Ecto neural progenitor cell (in vitro differentiated cells): ENCODE measurements at regions not wholly inside any gene's neighbourhood (a gene's known extent, or its start where the extent isn't known, plus 50 kb on each side); places are given as distances from the start of the nearest gene placed in this dataset.
"Not testable (repeated sequence)": the region's sequence is repeated elsewhere in the genome, so short reads cannot be mapped to it uniquely, and the experiment has no call there.

Experiments
- DNase-seq: peaks from one replicate; pipeline ENCODE4 v3.0.0-alpha.2; 2018; ENCODE audit warnings: low spot score

GRCh38 chr13:82571653-82572052, 1310.6 kb downstream of the SLITRK1 start:
- DNase-seq = no peak

- no peak for DNase-seq
Observed at GRCh38 chr13:82569581-82569980, 1312.7 kb downstream of the SLITRK1 start.

GRCh38 chr13:82566864-82567263, 1315.4 kb downstream of the SLITRK1 start:
- no peak for DNase-seq

- DNase-seq = no peak
Observed at GRCh38 chr13:82565201-82565600, 1317.1 kb downstream of the SLITRK1 start.

GRCh38 chr13:82560889-82561288, 1321.4 kb downstream of the SLITRK1 start:
- DNase-seq = no peak

GRCh38 chr13:82522872-82523271, 1359.4 kb downstream of the SLITRK1 start:
- DNase-seq = no peak

- DNase-seq = no peak
Observed at GRCh38 chr13:82506805-82507414, 1375.4 kb downstream of the SLITRK1 start.

- no peak for DNase-seq
Observed at GRCh38 chr13:82501834-82502233, 1380.4 kb downstream of the SLITRK1 start.

GRCh38 chr13:82480415-82480814, 1401.9 kb downstream of the SLITRK1 start:
- DNase-seq = no peak

- no peak for DNase-seq
Observed at GRCh38 chr13:82477436-82477835, 1404.8 kb downstream of the SLITRK1 start.

GRCh38 chr13:82467626-82468025, 1414.6 kb downstream of the SLITRK1 start:
- no peak for DNase-seq

- DNase-seq = not testable (repeated sequence)
Observed at GRCh38 chr13:82459575-82459974, 1422.7 kb downstream of the SLITRK1 start.

- DNase-seq = no peak
Observed at GRCh38 chr13:82458169-82458568, 1424.1 kb downstream of the SLITRK1 start.

GRCh38 chr13:82457548-82457947, 1424.7 kb downstream of the SLITRK1 start:
- not testable (repeated sequence) for DNase-seq

- no peak for DNase-seq
Observed at GRCh38 chr13:82447416-82448077, 1434.7 kb downstream of the SLITRK1 start.

GRCh38 chr13:82439159-82439904, 1442.9 kb downstream of the SLITRK1 start:
- no peak for DNase-seq

GRCh38 chr13:82438320-82438719, 1444.0 kb downstream of the SLITRK1 start:
- DNase-seq = no peak

GRCh38 chr13:82436099-82436585, 1446.1 kb downstream of the SLITRK1 start:
- DNase-seq = no peak

GRCh38 chr13:82432949-82433348, 1449.3 kb downstream of the SLITRK1 start:
- no peak for DNase-seq

GRCh38 chr13:82412749-82413148, 1469.5 kb downstream of the SLITRK1 start:
- no peak for DNase-seq

- no peak for DNase-seq
Observed at GRCh38 chr13:82407321-82407720, 1475.0 kb downstream of the SLITRK1 start.

GRCh38 chr13:82374719-82375118, 1507.6 kb downstream of the SLITRK1 start:
- DNase-seq = no peak

GRCh38 chr13:82370316-82370715, 1512.0 kb downstream of the SLITRK1 start:
- no peak for DNase-seq
